Uterus (tissue), 2 donors: ENCODE measurements at regions not wholly inside any gene's neighbourhood (a gene's known extent, or its start where the extent isn't known, plus 50 kb on each side); places are given as distances from the start of the nearest gene placed in this dataset.

ENCODE experiments used
- CTCF ChIP-seq, 4 experiments: fragments of 200-600 bp in 2 of 4; fragments of 450-650 bp in 2 of 4; sonication (generic) in 2 of 4; IDR thresholded peaks; one replicate each; pipeline ENCODE4 v1.5.1; 2016 to 2019; ENCODE audit warnings: antibody characterized with exemption in 4 of 4, mild to moderate bottlenecking in 2 of 4, moderate library complexity in 1 of 4
- POLR2A ChIP-seq, 2 donors: fragments of 450-650 bp; IDR thresholded peaks; one replicate each; pipeline ENCODE4 v1.6.1; 2016; ENCODE audit warnings: antibody characterized with exemption in 2 of 2, mild to moderate bottlenecking in 1 of 2, moderate library complexity in 1 of 2

- TF ChIP-seq CTCF (IDR thresholded peaks at IDR 0.05) = no peak
- TF ChIP-seq POLR2A (IDR thresholded peaks at IDR 0.05) = no peak
Measured at GRCh38 chr17:55629995-55630394, 92.7 kb downstream of the TMEM100 start.
